HG02759 (cell line): ENCODE measurements at regions not wholly inside any gene's neighbourhood (a gene's known extent, or its start where the extent isn't known, plus 50 kb on each side); places are given as distances from the start of the nearest gene placed in this dataset.
"Not testable (repeated sequence)": the region's sequence is repeated elsewhere in the genome, so short reads cannot be mapped to it uniquely, and the experiment has no call there.

ENCODE experiments used
- ATAC-seq: cut with Tn5 transposase; IDR thresholded peaks from one replicate; pipeline ENCODE4 v1.9.1; 2021; ENCODE audit warnings: mild to moderate bottlenecking, moderate library complexity; ENCODE audit not compliant: unreplicated experiment

DNA sequence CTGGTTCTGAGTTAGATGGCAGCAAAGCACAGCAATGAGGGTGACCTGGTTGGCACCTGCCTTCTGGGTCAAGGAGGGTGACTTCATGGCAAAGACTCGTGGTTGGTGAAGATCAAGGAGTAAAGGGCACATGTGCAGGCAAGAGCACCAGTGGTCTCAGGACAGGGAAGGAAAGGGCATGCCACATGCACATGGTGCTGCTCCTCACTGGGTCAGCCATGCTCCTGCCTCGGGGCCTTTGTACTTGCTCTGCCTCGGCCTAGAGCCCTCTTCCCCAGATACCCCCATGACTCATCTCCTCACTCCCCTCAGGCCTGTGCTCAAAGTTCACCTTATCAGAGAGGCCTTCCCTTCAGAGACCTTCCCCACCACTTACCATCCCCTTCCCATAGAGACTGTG lies 106.7 kb upstream of the KDM7A start:
- no peak for ATAC-seq

DNA sequence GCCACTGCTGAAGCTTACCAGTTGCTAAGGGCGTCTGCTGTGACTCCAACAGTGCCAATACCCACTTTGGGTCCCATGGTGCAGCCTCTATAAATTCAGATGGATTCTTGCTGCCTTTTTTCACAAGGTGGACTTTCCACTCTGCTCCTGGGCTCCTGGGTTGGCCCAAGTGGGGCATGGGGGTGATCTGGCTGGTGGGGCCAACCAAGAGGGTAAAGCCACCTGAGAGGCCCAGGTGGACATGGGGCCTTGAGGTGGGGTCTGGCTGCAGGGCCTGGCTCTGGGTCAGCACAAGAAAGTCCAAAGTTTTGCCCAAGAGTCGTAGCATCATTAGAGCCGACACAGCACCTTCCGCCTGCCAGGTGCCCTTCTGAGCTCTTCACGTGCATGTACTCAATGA lies 105.2 kb upstream of the KDM7A start:
- ATAC-seq = no peak

DNA sequence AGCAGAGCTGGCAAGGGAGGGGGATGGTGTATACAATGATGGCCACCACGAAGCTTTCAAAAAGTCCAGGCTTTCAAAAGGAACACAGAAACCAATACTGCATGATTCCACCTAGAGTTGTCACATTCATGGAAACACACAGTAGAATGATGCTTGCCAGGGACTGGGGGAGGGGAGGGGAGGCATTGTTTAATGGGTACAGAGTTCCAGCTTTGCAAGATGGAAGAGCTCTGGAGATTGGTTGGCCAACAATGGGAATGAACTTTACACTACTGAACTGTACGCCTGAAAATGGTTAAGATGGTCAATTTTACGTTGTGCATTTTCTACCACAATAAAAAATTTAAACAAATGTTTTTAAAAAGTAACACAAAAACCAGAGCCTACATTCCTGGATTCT lies 104.5 kb upstream of the KDM7A start:
- ATAC-seq = no peak

DNA sequence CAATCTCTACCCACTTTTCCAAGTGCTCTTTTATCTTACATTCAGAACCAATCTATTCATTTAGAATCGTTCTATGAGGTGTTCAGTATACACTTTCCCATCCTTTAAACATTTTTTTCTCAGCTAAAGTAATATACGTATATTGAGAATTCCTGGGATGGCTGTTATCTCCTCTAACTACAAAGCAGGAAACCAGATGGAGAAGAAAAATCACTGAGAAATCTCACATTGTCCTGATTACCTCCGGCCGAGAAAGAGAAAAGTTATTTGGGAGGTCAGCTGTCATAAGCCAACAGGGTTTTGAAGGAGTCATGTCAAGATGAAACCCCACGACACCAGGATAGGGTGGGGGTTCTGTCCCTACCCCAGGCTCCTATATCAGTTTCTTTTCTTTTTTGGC lies 99.2 kb upstream of the KDM7A start:
- no peak for ATAC-seq

DNA sequence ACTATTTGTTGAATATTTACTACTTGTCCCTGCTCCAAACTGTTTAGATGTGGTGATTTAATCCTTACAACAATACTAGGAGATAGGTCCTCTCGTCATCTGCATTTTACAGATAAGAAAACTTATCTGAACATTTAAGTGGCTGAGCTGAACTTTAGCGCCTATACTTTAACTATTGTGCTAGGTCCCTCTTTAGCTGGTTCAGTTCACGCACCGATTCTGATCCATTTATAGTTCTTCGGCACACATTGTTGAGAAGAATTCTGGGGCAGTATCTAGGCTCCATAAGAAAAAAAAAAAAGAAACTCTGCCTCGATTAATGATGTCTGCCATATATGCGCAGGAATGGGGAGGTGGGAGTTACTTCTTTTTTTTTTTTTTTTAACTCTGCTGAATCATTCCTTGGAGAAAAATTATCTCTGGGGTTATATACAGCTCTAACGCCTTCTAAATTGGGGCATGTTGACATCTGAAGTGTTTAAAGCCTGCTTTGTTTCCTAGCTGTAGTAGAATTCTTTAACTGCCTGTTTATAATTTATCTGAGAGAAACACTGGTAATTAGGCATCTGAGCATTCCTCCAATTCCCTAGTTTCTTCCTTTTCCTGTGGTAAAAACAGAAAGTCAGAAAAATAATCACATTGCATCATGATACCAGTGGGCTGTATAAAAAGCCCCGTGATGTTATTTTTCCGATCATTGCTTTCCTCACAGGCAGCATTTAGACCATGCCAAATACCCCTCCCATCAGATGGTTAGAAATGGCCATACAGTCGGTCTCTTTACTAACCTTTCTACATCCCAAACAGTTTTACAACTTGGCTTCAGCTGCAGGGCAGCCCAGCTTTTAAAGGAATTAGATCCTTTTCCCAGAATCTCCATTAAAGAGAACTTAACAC lies 98.5 kb upstream of the KDM7A start:
- no peak for ATAC-seq

DNA sequence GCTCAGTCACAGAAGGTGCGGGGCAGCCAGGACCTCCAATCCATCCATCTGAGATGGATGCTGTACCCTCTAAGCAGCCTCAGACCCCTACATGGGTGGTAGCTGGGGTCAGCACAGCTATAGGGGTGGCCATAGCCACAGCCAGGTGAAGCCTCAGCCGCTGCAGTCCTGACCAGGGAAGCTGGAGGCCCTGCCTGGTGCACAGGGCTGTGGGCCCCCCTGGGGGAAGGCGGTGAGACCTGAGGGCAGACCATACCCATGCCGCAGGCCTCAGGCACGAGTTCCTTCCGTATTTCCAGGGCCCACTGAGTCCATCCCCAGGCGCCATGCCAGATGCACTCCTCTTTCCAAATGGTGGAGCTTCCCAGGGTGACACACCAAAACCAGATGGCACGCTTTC lies 96.6 kb upstream of the KDM7A start:
- ATAC-seq = no peak

DNA sequence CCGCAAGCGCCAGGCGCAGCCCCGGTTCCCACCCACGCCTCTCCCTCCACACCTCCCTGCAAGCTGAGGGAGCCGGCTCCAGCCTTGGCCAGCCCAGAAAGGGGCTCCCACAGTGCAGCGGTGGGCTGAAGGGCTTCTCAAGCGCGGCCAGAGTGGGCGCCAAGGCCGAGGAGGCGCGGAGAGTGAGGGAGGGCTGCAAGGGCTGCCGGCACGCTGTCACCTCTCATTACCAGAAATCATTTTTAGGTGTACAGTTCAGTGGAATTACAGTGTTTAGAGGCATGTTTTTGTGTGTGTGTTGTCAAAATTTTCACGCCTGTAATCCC lies 94.8 kb upstream of the KDM7A start:
- ATAC-seq = not testable (repeated sequence)

DNA sequence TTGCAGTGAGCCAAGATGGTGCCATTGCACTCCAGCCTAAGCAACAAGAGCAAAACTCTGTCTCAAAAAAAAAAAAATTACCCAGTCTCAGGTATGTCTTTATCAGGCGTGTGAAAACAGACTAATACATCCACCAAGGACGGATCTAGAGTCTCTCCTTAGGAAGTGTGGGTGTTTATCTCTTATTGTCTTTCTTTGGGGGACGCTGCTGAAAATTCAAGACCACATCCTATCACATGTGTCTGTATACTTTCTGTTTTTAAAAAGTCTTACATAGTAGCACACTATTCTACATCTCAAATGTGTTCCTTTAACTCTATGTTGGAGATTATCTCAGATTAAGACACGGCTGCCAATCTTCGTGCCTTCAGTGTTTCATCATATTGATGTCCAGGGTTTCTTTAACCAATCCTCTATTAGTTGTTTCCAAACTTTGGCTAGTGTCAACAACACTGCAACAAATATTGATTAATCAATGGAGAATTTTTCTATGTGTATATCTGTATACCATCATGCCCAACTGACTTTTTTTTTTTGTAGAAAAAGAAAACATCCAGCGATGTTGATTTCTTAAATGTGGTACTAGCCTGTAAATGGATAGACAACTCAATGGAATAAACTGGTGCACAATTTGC lies 92.3 kb upstream of the KDM7A start:
- no peak for ATAC-seq

DNA sequence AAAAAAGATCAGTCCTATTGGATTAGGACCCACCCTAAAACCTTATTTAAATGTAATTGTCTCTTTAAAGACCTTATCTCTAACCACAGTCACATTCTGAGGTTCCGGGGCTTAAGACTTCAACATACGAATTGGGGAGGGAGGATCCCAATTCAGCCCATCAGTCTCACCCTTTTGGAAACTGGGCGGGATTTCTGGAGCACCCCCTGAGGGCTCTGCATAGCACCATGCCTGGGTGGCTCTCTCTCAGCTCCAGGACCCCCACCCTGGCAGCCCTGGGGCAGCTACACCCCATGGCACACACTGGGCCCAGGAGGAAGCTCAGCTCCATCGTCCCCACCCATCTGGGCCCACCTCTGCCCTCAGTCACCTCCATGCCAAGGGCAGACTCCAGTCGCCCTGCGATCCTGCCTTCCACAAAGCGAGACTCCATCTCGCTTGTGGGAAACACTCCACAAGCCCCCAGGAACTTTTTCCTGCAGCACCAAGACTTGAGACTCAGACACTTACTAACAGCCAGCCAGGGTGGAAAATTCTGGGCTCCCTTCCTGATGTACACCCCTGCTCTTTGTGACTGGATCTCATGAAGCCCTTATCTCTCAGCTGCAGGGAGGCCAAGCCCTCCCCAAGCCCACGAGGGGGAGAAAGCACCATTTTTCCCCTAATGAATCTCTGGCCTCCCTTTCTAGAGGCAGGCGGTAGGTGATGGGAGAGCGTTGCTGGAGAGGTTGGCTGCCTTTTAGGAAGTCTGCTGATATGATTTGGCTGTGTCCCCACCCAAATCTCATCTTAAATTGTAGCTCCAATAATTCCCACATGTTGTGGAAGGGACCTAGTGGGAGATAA lies 90.8 kb upstream of the KDM7A start:
- ATAC-seq = no peak

DNA sequence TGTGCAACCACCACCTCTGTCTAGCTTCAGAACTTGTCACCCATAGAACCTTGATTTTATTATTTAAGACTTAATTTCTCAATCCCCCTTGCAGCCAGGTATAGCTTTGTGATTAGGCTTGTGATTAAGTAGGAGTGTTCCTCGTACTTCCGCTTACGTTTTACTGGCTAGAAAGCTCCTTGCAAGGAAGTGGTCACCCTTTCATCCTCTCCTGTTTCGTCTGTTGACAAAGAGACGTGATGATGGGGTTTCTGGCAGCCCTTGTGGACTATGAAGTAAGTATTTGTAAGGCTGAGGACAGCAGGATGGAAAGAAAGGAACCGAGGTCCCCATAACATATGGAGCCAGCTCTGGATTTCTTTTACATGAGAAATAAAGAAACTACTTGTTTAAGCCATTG lies 86.5 kb upstream of the KDM7A start:
- ATAC-seq = no peak

DNA sequence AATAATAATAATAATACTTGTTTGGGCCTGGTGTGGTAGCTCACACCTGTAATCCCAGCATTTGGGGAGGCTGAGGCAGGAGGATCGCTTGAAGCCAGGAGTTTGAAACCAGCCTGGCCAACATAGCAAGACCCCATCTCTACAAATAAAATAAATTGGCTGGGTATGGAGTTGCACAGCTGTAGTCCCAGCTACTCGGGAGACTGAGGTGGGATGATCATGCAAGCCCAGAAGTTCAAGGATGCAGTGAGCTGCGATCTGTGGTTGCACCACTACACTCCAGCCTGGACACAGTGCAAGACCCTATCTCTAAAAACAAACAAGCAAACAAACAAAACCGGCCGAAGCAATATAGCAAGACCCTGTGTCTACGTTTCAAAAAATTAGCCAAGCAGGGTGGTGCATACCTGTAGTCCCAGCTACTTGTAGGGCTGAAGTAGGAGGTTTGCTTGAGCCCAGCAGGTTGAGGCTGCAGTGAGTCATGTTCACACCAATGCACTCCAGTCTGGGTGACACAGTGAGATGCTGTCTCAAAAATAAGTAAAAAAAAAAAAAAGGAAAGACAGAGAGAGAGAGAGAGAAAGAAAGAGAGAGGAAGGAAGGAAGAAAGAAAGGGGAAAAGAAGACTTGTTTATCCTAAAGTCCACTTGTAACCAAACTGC lies 85.6 kb upstream of the KDM7A start:
- ATAC-seq = no peak

DNA sequence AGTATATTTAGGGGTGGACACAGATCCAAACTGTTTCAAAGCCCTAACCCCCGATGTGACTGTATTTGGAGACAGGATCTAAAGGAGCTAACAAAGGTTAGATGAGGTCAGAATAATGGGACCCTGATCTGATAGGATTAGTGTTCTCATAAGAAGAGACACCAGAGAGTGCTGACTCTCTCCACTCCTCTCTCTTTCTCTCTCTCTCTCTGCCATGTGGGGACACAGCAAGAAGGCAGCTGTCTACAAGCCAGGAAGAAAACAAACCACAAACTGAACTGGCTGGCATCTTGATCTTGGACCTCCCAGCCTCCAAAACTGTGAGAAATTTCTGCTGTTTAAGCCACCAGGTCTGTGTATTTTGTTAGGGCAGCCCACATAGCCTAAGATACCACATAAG lies 84.7 kb upstream of the KDM7A start:
- no peak for ATAC-seq

DNA sequence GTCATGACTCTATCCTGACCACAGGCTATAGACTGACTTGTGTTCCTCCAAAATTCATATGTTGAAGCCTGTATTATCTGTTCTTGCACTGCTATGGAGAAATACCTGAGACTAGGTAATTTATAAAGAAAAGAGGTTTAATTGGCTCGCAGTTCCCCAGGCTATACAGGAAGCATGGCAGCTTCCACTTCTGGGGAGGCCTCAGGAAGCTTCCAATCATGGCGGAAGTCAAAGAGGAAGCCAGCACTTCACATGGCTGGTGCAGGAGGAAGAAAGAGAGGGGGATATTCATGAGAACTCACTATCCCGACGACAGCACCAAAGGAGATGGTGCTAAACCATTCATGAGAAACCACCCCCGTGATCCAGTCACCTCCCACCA lies 84.3 kb upstream of the KDM7A start:
- no peak for ATAC-seq

DNA sequence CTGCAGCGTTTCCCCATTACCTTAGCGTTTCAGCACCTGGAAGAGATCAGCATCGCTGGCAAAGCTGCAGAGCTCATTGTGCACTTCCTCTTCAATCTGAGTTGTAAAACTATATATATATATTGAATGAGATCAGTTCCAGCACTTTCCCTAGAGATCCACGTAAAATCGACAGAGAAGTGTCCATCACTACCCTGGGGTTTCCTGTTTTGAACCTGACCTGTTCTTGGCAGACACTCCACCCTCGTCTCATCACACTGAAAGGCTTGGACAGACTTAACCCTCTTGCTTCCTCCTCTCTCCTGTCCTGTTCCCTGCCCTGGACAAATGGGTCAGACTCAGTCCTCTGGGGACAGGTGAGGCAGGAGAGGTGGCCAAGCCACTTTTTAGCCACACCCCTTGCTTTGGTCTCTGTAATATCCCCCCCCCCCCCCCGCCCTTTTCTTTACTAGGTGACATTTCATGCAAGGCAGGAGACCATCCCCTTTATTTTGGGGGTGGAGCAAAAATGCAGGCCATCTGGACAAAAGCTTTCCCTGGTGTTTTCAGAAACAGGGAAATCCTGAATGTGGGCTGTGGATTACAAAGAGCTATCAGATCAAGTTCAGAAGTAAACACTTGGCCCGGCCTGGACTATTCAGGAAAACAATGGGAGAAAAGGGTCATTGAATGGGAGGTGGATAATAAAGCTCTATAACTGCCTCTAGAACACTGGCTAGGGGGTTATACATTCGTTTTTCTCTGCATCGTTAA lies 83.7 kb upstream of the KDM7A start:
- no peak for ATAC-seq

DNA sequence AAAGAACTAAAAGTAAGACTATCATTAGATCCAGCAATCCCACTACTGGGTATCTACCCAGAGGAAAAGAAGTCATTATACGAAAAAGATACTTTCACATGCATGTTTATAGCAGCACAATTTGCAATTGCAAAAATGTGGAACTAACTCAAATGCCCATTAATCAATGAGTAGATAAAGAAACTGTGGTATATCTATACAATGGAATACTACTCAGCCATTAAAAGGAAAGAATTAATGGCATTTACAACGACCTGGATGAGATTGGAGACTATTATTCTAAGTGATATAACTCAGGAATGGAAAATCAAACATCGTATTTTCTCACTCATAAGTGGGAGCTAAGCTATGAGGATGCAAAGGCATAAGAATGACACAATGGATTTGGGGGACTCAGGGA lies 80.5 kb upstream of the KDM7A start:
- ATAC-seq = not testable (repeated sequence)

DNA sequence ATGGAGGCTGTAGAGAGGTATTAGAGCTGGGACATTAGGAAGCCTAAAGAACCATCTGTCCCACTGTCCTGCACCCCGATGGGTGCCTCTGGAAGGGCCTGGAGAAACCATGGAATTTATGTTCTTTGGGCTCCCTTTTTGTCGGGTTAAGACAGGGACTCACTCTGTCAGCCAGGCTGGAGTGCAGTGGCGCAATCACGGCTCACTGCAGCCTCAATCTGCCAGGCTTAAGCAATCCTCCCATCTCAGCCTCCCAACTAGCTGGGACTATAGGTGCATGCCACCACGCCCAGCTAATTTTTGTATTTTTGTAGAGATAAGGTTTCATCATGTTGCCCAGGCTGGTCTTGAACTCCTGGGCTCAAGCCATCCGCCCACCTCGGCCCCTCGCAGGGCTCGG lies 78.2 kb upstream of the KDM7A start:
- ATAC-seq = not testable (repeated sequence)

DNA sequence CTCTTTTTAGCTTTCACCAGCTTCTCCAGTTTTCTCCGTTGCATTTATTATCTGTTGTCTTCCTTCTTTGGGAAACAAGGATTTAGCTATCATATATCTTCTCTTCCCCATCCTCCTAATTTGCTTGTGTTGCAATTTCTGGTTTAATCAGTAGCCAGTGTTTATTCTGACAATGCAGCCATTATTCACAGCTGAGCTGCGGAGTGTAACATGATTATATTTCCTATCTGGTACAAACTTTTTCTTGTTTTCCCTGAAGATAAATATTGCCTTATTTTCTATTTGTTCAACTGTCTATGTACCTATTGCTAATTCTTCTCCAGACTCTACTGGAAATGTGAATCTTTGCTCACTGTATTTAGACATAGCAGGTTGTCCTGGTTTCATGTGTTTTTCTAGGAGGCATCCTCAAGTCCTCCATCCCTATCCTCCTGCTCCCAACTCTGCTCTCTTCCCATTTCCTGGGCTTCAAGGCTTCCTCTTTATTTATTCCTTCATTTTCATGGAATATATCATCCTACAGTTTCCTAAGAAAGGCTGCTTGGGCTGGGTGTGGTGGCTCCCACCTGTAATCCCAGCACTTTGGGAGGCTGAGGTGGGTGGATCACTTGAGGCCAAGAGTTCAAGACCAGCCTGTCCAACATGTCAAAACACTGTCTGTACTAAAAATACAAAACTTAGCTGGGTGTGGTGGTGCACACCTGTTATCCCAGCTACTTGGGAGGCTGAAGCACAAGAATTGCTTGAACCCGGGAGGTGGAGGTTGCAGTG lies 72.4 kb upstream of the KDM7A start:
- ATAC-seq = no peak

DNA sequence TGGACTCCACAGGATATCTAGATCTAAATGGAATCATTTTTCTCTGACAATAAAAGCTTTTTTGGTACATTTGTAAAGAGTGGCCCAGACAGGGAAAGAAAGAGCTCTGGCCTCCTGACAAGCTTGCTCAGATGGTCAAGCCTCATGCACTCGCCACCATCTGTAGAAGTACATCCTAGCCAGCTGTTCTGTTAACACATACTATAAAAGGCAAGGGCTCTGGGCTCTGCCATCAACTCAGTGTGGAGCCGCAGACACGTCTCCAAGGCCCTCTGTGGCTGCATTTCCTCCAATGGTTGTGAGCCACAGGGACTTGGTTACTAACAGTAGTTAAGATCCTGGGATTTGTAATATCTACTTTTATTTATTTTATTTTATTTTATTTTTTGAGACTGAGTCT lies 70.8 kb upstream of the KDM7A start:
- no peak for ATAC-seq

DNA sequence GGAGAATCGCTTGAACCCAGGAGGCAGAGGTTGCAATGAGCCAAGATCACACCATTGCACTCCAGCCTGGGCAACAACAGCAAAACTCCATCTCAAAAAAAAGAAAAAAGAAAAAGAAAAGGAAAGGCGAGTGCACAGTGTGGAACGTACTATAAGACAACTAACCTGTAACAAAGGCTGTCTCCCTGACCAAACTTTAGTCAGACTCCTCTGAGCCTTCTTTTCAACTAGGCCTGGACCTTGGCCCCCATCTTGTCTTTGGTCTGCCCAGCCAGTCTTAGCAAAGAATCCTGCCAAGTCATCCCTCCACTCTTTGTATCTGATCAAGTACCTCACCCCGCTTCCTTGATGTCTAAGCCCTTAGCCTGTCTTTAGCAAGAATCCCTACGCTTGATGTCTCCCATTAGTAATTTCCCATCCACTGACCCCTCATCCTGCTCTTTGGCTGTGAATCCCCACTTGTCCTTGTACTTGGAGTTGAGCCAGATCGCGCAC lies 68.9 kb upstream of the KDM7A start:
- no peak for ATAC-seq
